Neural progenitor cell (in vitro differentiated cells): ENCODE measurements at regions not wholly inside any gene's neighbourhood (a gene's known extent, or its start where the extent isn't known, plus 50 kb on each side); places are given as distances from the start of the nearest gene placed in this dataset.

Experiments used
- DNase-seq: peaks from one replicate; pipeline ENCODE4 v3.0.0-alpha.2; 2016; ENCODE audit warnings: low spot score
- H2AFZ ChIP-seq: fragments of 200-600 bp; sonication (generic); replicated peaks from 2 replicates; pipeline ENCODE4 v1.6.1; 2016; ENCODE audit warnings: antibody characterized with exemption
- H3F3A ChIP-seq: fragments of 200-600 bp; sonication (generic); 2 replicates; pipeline ENCODE4 v1.6.1; 2016; ENCODE audit warnings: antibody characterized with exemption, low read depth
- H3K27ac ChIP-seq: fragments of 200-600 bp; sonication (generic); 2 replicates; pipeline ENCODE4 v1.5.1; 2016; ENCODE audit warnings: mild to moderate bottlenecking
- H3K27me3 ChIP-seq: fragments of 200-600 bp; sonication (generic); 2 replicates; pipeline ENCODE4 v1.6.1; 2016; ENCODE audit warnings: mild to moderate bottlenecking, moderate library complexity
- H3K36me3 ChIP-seq: fragments of 200-600 bp; sonication (generic); 2 replicates; pipeline ENCODE4 v1.5.1; 2016
- H3K4me1 ChIP-seq: fragments of 200-600 bp; sonication (generic); 2 replicates; pipeline ENCODE4 v1.6.1; 2016; ENCODE audit warnings: mixed run types
- H3K4me2 ChIP-seq: fragments of 200-600 bp; sonication (generic); 2 replicates; pipeline ENCODE4 v1.6.1; 2016
- H3K4me3 ChIP-seq: fragments of 200-600 bp; sonication (generic); 2 replicates; pipeline ENCODE4 v1.5.1; 2016
- H3K79me2 ChIP-seq: fragments of 200-600 bp; sonication (generic); 2 replicates; pipeline ENCODE4 v1.6.1; 2016; ENCODE audit warnings: low read depth
- H3K9ac ChIP-seq: fragments of 200-600 bp; sonication (generic); 2 replicates; pipeline ENCODE4 v1.6.1; 2016
- H3K9me3 ChIP-seq: fragments of 200-600 bp; sonication (generic); 2 replicates; pipeline ENCODE4 v1.5.1; 2016; ENCODE audit warnings: low read depth
- H4K20me1 ChIP-seq: fragments of 200-600 bp; sonication (generic); 2 replicates; pipeline ENCODE4 v1.6.1; 2016; ENCODE audit warnings: low read depth
- H3K27ac Mint-ChIP-seq: 3 replicates; pipeline ENCODE4 v1.8.0; 2021; ENCODE audit warnings: mixed read lengths
- H3K27me3 Mint-ChIP-seq: 2 replicates; pipeline ENCODE4 v1.8.0; 2022; ENCODE audit warnings: low read depth, mild to moderate bottlenecking, inconsistent platforms, moderate library complexity, mixed read lengths; ENCODE audit not compliant: insufficient read depth
- H3K36me3 Mint-ChIP-seq: 3 replicates; pipeline ENCODE4 v1.8.0; 2021; ENCODE audit warnings: mixed read lengths
- H3K4me1 Mint-ChIP-seq: 3 replicates; pipeline ENCODE4 v1.8.0; 2021; ENCODE audit warnings: mixed read lengths
- H3K4me3 Mint-ChIP-seq: 3 replicates; pipeline ENCODE4 v1.8.0; 2021; ENCODE audit warnings: mild to moderate bottlenecking, moderate library complexity, mixed read lengths
- H3K9me3 Mint-ChIP-seq: 3 replicates; pipeline ENCODE4 v1.8.0; 2020; ENCODE audit warnings: mixed read lengths
- EZH2 ChIP-seq: fragments of 200-600 bp; sonication (generic); IDR thresholded peaks from 2 replicates; pipeline ENCODE4 v1.6.1; 2017; ENCODE audit warnings: antibody characterized with exemption, mild to moderate bottlenecking, moderate library complexity
- EZH2phosphoT487 ChIP-seq: fragments of 200-600 bp; sonication (generic); IDR thresholded peaks from 2 replicates; pipeline ENCODE4 v1.6.1; 2017; ENCODE audit warnings: antibody characterized with exemption
- TF ChIP-seq, protein P1 (sequence below): fragments of 200-600 bp; sonication (generic); IDR thresholded peaks from 2 replicates; pipeline ENCODE4 v1.5.1; 2017; ENCODE audit warnings: antibody characterized with exemption, mild to moderate bottlenecking

DNA sequence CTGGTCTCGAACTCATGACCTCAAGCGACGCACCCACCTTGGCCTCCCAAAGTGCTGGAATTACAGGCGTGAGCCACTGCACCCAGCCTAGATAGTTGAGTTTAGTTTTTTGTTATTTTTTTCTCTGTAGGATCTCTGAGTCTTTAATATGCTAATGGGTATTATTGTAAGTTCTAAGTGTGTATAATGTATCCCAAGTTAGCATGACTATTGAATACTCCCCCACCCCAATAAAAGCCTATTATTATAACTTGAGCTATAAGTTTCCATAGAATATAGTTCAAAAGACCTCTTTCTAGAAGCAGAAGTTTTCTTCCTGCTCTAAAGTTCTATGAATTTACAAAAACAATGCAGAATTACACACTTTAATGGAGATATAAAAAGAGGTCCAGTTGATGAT lies 210.4 kb upstream of the MARCKS start:
- H3K27me3 Mint-ChIP-seq, result peaks cover 3% of the 10 kb centered on the region
- H3K36me3 Mint-ChIP-seq, result no peaks in the 10 kb centered on the region
- H3K4me3 Mint-ChIP-seq, result no peak overlapping the region
- Histone ChIP-seq H2AFZ (no peak overlapping the region), H3K27ac (no peak overlapping the region), H3K27me3 (no peaks in the 10 kb centered on the region), H3K4me2 (no peak overlapping the region), H3K4me1 (no peaks in the 10 kb centered on the region), H3K4me3 (no peak overlapping the region), H3K9me3 (no peaks in the 10 kb centered on the region), H3F3A (no peaks in the 10 kb centered on the region), H3K9ac (no peak overlapping the region), H3K36me3 (no peaks in the 10 kb centered on the region), H4K20me1 (no peaks in the 10 kb centered on the region), H3K79me2 (no peaks in the 10 kb centered on the region)
- peaks cover 2% of the 10 kb centered on the region for H3K9me3 Mint-ChIP-seq
- H3K27ac Mint-ChIP-seq, result no peak overlapping the region
- TF ChIP-seq EZH2phosphoT487 (no peak), EZH2 (no peak)
- TF ChIP-seq, protein P1, sequence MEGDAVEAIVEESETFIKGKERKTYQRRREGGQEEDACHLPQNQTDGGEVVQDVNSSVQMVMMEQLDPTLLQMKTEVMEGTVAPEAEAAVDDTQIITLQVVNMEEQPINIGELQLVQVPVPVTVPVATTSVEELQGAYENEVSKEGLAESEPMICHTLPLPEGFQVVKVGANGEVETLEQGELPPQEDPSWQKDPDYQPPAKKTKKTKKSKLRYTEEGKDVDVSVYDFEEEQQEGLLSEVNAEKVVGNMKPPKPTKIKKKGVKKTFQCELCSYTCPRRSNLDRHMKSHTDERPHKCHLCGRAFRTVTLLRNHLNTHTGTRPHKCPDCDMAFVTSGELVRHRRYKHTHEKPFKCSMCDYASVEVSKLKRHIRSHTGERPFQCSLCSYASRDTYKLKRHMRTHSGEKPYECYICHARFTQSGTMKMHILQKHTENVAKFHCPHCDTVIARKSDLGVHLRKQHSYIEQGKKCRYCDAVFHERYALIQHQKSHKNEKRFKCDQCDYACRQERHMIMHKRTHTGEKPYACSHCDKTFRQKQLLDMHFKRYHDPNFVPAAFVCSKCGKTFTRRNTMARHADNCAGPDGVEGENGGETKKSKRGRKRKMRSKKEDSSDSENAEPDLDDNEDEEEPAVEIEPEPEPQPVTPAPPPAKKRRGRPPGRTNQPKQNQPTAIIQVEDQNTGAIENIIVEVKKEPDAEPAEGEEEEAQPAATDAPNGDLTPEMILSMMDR, result no peak
- DNase-seq, result no peak
- H3K4me1 Mint-ChIP-seq, result peaks cover 45% of the 10 kb centered on the region

DNA sequence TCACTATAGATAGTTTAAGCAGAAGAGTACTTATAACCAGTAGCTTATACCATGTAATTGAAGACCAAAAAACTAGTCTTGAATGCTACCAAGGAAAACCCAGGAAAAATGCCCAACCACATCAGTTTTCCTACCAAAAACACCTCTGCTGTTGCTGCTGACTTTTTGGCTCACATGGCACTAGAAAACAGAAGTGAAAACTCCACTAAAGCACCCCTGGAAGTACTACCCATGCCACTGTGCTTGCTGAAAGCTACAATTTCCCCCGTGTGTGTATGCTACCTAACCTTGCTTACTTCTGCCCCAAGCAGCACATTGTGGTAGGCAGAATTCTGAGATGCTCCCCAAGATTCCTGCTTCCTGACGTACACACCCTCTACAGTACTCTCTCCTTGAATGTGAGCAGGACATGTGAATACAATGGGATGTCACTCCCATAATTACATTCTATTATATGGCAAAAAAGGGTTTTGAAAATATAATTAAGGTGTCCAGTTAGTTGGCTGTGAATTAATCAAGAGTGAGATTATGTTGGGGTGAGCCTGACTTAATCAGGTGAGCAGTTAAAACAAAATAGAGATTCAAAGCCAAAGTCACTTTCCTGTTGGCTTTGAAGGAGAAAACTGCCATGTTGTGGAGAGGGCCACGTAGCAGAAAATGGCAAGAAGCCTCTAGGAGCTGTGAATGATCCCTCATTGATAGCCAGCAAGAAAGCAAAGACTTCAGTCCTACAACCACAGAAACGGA lies 209.8 kb upstream of the MARCKS start:
- Histone ChIP-seq H3F3A (no peaks in the 10 kb centered on the region), H3K79me2 (no peaks in the 10 kb centered on the region), H3K27ac (no peak overlapping the region), H3K4me3 (no peak overlapping the region), H3K9ac (no peak overlapping the region), H3K27me3 (no peaks in the 10 kb centered on the region), H4K20me1 (no peaks in the 10 kb centered on the region), H3K9me3 (no peaks in the 10 kb centered on the region), H3K4me2 (no peak overlapping the region), H2AFZ (no peak overlapping the region), H3K36me3 (no peaks in the 10 kb centered on the region), H3K4me1 (no peaks in the 10 kb centered on the region)
- no peaks in the 10 kb centered on the region for H3K36me3 Mint-ChIP-seq
- H3K27me3 Mint-ChIP-seq, result peaks cover 3% of the 10 kb centered on the region
- H3K4me3 Mint-ChIP-seq, result no peak overlapping the region
- DNase-seq, result no peak
- no peak for TF ChIP-seq EZH2phosphoT487
- TF ChIP-seq, protein P1, result no peak
- TF ChIP-seq EZH2, result no peak
- H3K9me3 Mint-ChIP-seq, result peaks cover 2% of the 10 kb centered on the region
- H3K27ac Mint-ChIP-seq, result peak overlapping the region; percentile 30
- peaks cover 45% of the 10 kb centered on the region for H3K4me1 Mint-ChIP-seq

DNA sequence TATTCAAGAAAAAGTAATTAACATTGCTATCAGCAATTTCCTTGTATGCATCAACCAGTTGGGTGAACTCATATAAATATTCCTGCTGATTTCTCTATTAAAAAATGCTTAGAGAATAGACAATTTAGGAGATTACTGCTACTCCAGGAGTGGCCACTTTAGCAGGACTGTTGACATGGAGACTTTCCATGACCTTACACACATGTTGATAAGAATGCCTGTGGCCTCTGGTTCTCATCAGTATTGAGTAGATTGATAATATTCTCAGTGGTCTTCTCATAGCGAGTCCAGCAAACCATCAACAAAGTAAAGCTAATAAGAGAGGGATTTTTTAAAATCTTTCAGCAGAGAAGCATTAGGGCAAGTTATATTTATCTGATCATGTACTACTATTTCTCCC lies 208.4 kb upstream of the MARCKS start:
- Mint-ChIP-seq H3K4me1 (peaks cover 37% of the 10 kb centered on the region), H3K9me3 (peaks cover 4% of the 10 kb centered on the region), H3K36me3 (peaks cover 2% of the 10 kb centered on the region), H3K27me3 (no peaks in the 10 kb centered on the region), H3K27ac (peak overlapping the region; percentile 17), H3K4me3 (no peak overlapping the region)
- H3K27me3 ChIP-seq, result no peaks in the 10 kb centered on the region
- H4K20me1 ChIP-seq, result no peaks in the 10 kb centered on the region
- H3K9ac ChIP-seq, result no peak overlapping the region
- H3K4me1 ChIP-seq, result no peaks in the 10 kb centered on the region
- H3K4me2 ChIP-seq, result no peak overlapping the region
- H3K4me3 ChIP-seq, result no peak overlapping the region
- no peaks in the 10 kb centered on the region for H3K36me3 ChIP-seq
- no peaks in the 10 kb centered on the region for H3K9me3 ChIP-seq
- H3F3A ChIP-seq, result no peaks in the 10 kb centered on the region
- no peak for DNase-seq
- H2AFZ ChIP-seq, result no peak overlapping the region
- H3K79me2 ChIP-seq, result no peaks in the 10 kb centered on the region
- H3K27ac ChIP-seq, result no peak overlapping the region
- TF ChIP-seq EZH2phosphoT487 (no peak), EZH2 (no peak)
- TF ChIP-seq, protein P1, result no peak
